GM20000 (cell line): ENCODE measurements at regions not wholly inside any gene's neighbourhood (a gene's known extent, or its start where the extent isn't known, plus 50 kb on each side); places are given as distances from the start of the nearest gene placed in this dataset.

Source experiments
- DNase-seq: peaks from one replicate; pipeline ENCODE4 v3.0.0; 2012; ENCODE audit warnings: low spot score
- CTCF ChIP-seq: IDR thresholded peaks from 2 replicates; pipeline ENCODE4 v1.5.1; 2012; ENCODE audit warnings: mild to moderate bottlenecking, control low read depth; ENCODE audit errors: extremely low read depth, missing control alignments

GRCh38 chr14:26703686-26704366, 106.0 kb upstream of the NOVA1 start:
- DNase-seq, result no peak
- no peak for TF ChIP-seq CTCF

GRCh38 chr14:26707234-26707633, 109.4 kb upstream of the NOVA1 start:
- no peak for TF ChIP-seq CTCF
- no peak for DNase-seq

GRCh38 chr14:26709019-26709418, 111.2 kb upstream of the NOVA1 start:
- no peak for DNase-seq
- TF ChIP-seq CTCF, result no peak

- no peak for DNase-seq
- TF ChIP-seq CTCF, result no peak
These were observed 121.7 kb upstream of the NOVA1 start for GRCh38 chr14:26719514-26719913.

- TF ChIP-seq CTCF, result no peak
These were observed 124.4 kb upstream of the NOVA1 start for GRCh38 chr14:26722258-26722657.

GRCh38 chr14:26729851-26730250, 132.0 kb upstream of the NOVA1 start:
- no peak for TF ChIP-seq CTCF
- DNase-seq, result no peak

More at GRCh38 chr14:26722258-26722657, 124.4 kb upstream of the NOVA1 start:
- no peak for DNase-seq

- TF ChIP-seq CTCF, result no peak
- no peak for DNase-seq
These were observed 133.2 kb upstream of the NOVA1 start for GRCh38 chr14:26730929-26731618.
